GM18508 (cell line): ENCODE measurements at regions not wholly inside any gene's neighbourhood (a gene's known extent, or its start where the extent isn't known, plus 50 kb on each side); places are given as distances from the start of the nearest gene placed in this dataset.

Experiments
- ATAC-seq: cut with Tn5 transposase; IDR thresholded peaks from one replicate; pipeline ENCODE4 v1.9.1; 2021; ENCODE audit warnings: moderate number of reproducible peaks; ENCODE audit not compliant: insufficient read depth, unreplicated experiment

DNA sequence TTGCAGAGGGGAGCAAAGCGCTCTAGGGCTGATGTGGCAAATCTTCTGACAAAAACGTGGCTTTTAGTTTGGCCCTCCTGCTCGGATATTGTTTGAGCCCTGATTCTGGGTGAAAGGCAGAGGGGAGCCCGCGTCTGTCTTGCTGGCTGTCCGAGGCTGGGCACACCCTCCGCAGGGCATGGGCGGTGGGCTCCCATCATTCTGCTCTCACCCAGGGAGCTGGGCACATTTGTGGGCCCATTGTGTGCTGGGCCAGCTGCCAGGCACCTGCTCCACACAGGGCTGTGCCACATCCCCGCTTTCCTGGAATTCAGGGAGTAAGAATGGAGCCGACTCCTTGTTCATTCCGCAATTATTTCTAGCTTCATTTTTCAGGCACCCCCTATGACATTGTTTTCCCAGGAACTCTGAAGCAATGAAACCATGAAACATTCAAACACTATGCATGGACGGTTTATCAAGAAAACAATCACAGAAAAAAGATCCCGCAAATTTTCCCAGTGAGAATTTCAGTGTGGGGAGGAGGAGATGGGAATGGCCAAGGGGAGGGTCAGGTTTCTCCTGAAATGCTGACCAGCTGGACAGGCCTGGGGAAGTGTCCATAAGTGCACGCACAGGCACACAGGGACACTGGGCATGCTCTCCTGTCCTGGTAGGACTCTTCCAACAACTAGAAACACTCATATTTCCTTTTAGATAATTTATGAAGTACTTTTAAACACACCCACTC lies 341.1 kb downstream of the CXCL12 start:
- ATAC-seq = no peak

- ATAC-seq = no peak
Measured at GRCh38 chr10:44042926-44043602, 341.8 kb downstream of the CXCL12 start.

DNA sequence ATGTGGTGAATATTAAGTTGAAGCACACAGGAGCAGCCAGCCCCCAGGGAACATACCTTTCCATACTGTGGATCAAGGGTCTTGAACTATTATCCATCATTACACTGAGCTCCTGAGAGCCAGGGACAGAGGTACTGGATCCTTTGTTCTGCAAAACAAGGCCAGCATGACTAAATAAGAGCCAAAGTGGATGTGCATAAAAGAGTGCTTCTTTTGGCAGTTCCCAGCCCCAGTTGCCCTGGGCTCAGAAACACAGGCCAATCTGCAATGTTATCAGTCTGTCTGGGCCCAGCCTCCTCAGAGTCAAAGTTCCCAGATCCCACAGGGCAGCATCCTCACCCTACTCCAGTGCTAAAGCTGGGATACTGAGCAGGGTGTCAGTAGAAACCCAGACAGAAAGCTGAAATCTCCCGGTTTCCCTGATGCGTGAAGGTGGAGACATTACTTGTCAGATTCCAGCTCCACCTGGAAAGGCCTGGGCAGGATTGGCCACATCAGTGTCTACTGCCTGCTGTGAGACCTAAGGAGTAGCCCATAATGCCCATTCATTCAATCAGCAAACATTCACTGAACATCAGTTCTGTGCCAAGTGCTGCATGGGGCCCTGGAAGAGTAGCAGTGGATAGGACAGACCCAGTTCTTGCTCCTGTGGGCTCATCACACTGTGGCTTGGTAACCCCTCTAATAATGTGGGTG lies 342.7 kb downstream of the CXCL12 start:
- ATAC-seq = no peak

GRCh38 chr10:44039599-44039998 lies 345.3 kb downstream of the CXCL12 start:
- no peak for ATAC-seq

DNA sequence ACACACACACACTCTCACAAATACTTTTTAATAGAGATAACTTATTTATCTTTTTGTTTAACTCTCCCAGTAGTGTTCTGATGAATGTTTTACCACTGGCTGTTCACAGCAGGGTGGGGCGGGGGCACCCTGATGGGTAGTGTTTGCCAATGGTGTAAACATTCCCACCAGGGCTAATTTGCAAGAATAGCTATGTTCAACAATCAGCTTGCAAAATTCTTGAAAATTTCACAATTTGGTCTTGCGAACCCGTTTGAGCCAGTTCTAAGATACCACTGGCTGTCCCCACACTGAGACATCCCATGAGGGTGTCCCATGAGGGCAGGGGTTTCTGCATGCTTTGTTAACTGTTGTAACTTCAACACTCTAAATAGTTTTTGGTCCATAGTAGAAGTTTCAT lies 348.5 kb downstream of the CXCL12 start:
- ATAC-seq = no peak

DNA sequence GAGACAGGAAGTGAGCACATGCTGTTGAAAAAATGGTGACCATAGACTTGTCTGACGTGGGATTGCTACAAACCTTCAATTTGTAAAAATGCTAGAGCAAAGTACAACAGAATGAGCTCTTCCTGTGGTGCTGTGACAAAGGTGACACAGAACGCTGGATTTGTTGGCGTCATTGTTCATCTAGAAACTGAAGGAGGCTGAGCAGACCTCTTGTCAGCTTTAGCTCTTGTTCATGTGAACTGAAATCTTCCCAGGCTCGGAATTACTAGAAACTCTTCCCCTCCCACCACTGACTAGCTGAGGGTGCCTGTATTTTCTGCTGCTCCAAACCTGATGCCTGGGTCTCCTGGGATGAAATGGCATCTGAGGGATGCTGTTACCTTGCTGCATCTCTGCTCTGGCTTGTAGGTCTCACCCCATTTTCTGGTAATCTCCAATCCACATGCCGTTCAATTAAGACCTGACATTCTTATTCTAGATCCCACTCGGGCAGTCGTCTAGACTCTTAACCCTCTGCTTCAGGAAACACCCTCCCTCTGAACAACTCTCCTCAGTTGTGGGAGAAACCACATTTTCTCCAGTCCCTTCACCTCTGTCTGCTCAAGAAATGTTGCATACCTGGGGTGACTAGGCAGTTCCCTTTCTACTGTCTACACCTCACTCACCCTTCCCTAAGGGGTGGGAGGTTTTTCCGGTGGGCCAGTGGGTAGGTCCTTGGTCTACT lies 349.3 kb downstream of the CXCL12 start:
- ATAC-seq = no peak

DNA sequence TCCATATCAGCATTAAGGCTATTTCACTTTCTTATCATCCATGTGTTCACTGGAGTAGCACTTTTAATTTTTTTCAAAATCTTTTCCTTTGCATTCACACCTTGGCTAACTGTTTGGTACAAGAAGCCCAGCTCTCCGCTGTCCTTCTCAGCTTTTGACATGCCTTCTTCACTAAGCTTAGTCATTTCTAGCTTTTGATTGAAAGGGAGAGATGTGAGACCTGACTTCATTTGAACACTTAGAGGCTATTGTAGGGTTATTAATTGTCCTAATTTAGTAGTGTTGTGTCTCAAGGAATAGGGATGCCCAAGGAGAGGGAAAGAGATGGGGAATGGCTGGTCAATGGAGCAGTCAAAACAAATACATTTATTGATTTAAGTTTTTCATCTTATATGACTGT lies 350.0 kb downstream of the CXCL12 start:
- no peak for ATAC-seq

DNA sequence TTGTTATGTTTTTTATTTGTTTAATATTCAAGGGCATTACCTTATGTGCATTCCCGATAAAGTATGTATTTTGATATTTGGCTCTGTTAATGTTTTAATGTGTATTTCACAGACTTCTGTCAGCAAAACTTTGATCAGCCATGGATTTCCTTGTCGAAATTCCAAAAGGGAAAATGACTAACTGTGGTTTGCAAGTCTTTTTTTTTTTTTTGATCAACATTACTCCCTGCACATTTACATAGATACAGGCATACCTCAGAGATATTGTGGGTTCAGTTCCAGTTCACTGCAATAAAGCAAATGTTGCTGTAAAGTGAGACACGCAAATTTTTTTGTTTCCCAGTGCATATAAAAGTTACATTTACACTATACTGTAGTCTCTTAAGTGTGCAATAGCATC lies 351.9 kb downstream of the CXCL12 start:
- no peak for ATAC-seq

DNA sequence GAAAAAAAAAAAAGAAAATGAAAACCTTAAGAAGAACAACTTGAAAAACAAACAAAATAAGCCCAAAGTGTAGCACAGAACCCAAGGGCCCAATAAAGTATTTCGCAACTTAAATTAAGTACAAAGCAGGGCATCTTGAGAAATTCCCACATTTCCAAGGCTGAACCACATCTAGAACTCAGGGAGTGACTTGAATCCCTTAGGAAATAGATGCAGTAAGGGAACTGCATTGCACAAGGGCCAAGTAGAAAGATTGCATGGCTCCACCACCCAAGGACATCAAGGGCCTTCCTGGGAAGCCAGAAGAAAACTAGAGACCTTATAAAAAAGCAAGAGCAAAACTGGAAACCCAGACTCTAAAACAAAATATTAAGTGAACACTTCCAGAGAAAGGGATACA lies 352.7 kb downstream of the CXCL12 start:
- ATAC-seq = no peak

- no peak for ATAC-seq
Measured at GRCh38 chr10:44030738-44031137, 354.2 kb downstream of the CXCL12 start.

- no peak for ATAC-seq
Measured at GRCh38 chr10:44030132-44030531, 354.8 kb downstream of the CXCL12 start.

DNA sequence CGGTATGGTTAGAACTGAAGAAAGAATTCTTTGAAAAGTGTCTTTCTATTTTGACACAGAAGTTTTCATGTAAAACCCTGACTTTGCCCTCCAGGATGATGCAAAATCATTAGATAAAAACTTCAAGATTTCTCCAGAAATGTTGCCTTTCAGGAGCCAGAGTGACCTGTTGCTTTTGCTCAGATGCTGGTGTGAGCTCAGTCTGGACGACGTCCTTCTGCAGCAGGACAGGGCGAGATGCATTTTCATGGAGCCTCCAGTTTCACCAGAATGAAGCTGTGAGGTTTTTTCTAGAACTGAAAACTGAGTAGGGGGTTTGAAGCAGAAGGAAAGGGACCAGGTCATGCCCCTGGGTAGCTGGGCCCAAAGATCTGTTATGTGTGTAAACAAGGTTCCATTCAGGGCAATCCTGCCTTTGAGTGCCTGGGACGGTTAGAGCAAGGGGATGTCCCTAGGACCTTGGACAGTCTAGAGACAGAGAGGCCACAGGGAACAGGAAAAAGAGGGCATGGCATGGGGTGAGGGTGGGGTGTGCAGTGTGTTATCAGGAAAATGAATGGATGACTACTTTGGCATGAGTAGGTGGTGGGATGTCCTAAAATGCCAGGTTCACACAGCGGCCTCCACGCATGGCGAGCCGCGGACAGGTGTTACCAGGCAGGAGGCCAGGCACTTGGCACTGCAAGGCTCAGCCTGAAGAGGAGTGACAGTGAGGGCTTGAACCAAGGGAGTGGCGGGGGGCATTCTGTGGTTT lies 356.3 kb downstream of the CXCL12 start:
- ATAC-seq = no peak

GRCh38 chr10:44024356-44025116 lies 360.4 kb downstream of the CXCL12 start:
- no peak for ATAC-seq

- no peak for ATAC-seq
Measured at GRCh38 chr10:44023517-44023916, 361.4 kb downstream of the CXCL12 start.

DNA sequence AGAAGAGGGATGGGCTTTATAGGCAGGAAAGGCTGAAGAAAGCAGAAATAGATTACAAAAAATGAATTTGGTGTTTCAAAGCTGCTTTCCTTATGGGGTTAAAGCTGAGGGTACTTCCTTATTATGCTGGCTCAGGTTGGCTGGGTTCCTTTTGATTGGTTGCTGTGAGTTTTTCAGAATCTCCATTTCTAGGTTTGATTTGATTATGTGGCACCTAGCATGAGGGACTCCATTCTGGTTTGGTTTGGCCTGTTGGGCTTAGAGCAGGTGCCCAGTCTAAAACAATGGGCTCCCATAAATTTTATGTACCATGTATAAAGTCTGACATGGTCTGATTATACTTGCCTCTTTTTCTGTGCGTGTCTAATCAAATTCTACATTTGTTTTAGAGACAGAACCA lies 362.7 kb downstream of the CXCL12 start:
- ATAC-seq = no peak

DNA sequence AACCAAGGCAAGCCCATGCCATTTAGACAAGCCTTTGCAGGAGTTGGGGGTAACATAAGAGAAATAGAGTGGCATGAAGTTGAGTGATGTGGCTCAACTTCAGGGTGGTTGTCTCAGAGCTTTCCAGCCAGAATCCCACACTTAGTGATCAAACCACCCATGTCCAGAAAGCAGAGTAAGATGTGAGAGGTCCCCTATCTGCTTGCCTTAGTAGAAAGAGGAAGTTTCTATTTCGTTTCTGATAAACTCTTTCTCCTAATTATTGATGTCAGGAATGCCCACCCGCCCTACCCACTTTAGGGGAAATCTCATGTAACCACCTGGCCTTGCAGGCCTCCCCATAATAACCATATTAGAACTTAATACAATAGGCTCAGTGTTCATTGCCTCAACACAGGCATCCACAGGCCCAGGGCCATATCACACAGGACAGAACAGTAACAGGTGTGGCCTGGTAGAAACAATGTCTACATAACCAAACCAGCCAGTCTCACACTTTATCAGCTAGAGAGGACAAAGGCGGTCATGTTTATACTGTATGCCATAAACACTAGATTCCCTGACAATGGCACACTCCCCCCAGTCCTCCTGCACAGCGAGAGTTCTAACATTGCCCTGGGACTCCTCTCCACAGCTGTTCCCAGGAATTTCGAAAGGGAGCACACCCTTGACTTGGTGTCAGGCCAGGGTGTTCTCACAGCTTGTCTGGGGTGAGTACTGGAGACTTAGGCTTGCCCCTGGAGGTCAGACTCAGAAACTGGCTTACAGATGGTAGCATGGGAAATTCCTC lies 364.4 kb downstream of the CXCL12 start:
- no peak for ATAC-seq

- ATAC-seq = no peak
Measured at GRCh38 chr10:44017483-44018145, 367.3 kb downstream of the CXCL12 start.
